IMR-90 (cell line): ENCODE measurements at regions not wholly inside any gene's neighbourhood (a gene's known extent, or its start where the extent isn't known, plus 50 kb on each side); places are given as distances from the start of the nearest gene placed in this dataset.

Source experiments
- ATAC-seq: fragments of 200-7000 bp; cut with Tn5 transposase; 2 replicates; pipeline ENCODE4 v1.9.1; 2020; ENCODE audit warnings: low read depth, mild to moderate bottlenecking, moderate library complexity
- BruUV-seq: library from RNA; stranded (reverse); fragments of 400-500 nt; replicated peaks from 2 replicates; lab custom pipeline; 2021; lab: Mats Ljungman, UMichigan
- CTCF ChIA-PET: fragments of 300-600 bp; formaldehyde crosslinking; extraction: SDS; loops from one replicate; lab custom pipeline; 2021; ENCODE audit warnings: antibody characterized with exemption; lab: Yijun Ruan, JAX
- POLR2A ChIA-PET: fragments of 300-600 bp; sonication (Branson Sonifier 250); formaldehyde crosslinking; loops from one replicate; lab custom pipeline; 2022; ENCODE audit warnings: antibody characterized with exemption; ENCODE audit not compliant: unreplicated experiment; lab: Charles Lee
- DNase-seq: peaks from one replicate; pipeline ENCODE4 v3.0.0; 2013
- H2AFZ ChIP-seq: replicated peaks from 2 replicates; pipeline ENCODE3; 2013; ENCODE audit warnings: low read length, mild to moderate bottlenecking; ENCODE audit not compliant: poor library complexity
- H2AK5ac ChIP-seq: 2 replicates; pipeline ENCODE4 v1.6.1; 2013; ENCODE audit warnings: low read depth, low read length, inconsistent platforms
- H2AK9ac ChIP-seq: replicated peaks from 2 replicates; pipeline ENCODE3; 2013; ENCODE audit warnings: mild to moderate bottlenecking, low read depth, low read length, moderate library complexity; ENCODE audit not compliant: poor library complexity
- H2BK120ac ChIP-seq: 2 replicates; pipeline ENCODE4 v1.6.1; 2013; ENCODE audit warnings: low read depth, low read length, inconsistent platforms
- H2BK15ac ChIP-seq: 3 replicates; pipeline ENCODE4 v1.6.1; 2013; ENCODE audit warnings: low read depth, low read length, inconsistent platforms
- H2BK20ac ChIP-seq: 2 replicates; pipeline ENCODE4 v1.6.1; 2013; ENCODE audit warnings: low read depth, mild to moderate bottlenecking, inconsistent platforms, low read length, moderate library complexity
- H2BK5ac ChIP-seq: 2 replicates; pipeline ENCODE4 v1.6.1; 2013; ENCODE audit warnings: mild to moderate bottlenecking, low read depth, low read length, inconsistent platforms; ENCODE audit not compliant: poor library complexity, severe bottlenecking
- H3K14ac ChIP-seq: replicated peaks from 2 replicates; pipeline ENCODE4 v1.6.1; 2013; ENCODE audit warnings: low read depth, low read length, inconsistent platforms
- H3K18ac ChIP-seq: 2 replicates; pipeline ENCODE4 v1.6.1; 2013; ENCODE audit warnings: low read depth, low read length, control low read depth
- H3K23ac ChIP-seq: 2 replicates; pipeline ENCODE4 v1.6.1; 2013; ENCODE audit warnings: low read depth, low read length, inconsistent platforms
- H3K27ac ChIP-seq: 2 replicates; pipeline ENCODE4 v1.5.1; 2013; ENCODE audit warnings: mild to moderate bottlenecking, control low read depth, low read length; ENCODE audit not compliant: insufficient read depth
- H3K27me3 ChIP-seq: 2 replicates; pipeline ENCODE4 v1.6.1; 2013; ENCODE audit warnings: low read length; ENCODE audit not compliant: control insufficient read depth, insufficient read depth
- H3K36me3 ChIP-seq: 2 replicates; pipeline ENCODE4 v1.6.1; 2013; ENCODE audit warnings: low read length, mixed read lengths; ENCODE audit not compliant: control insufficient read depth, insufficient read depth
- H3K4ac ChIP-seq: 2 replicates; pipeline ENCODE4 v1.6.1; 2013; ENCODE audit warnings: low read depth, low read length, inconsistent platforms
- H3K4me1 ChIP-seq: 2 replicates; pipeline ENCODE4 v1.6.1; 2013; ENCODE audit warnings: low read length, mixed read lengths; ENCODE audit not compliant: control insufficient read depth, insufficient read depth
- H3K4me2 ChIP-seq: 2 replicates; pipeline ENCODE4 v1.6.1; 2013; ENCODE audit warnings: low read depth, mild to moderate bottlenecking, control low read depth, low read length, moderate library complexity
- H3K4me3 ChIP-seq: 2 replicates; pipeline ENCODE4 v1.5.1; 2013; ENCODE audit warnings: low read depth, mild to moderate bottlenecking, control low read depth, low read length, moderate library complexity; ENCODE audit not compliant: insufficient read depth
- H3K56ac ChIP-seq: 2 replicates; pipeline ENCODE4 v1.6.1; 2013; ENCODE audit warnings: low read length, inconsistent platforms; ENCODE audit not compliant: insufficient read depth; ENCODE audit errors: extremely low read depth
- H3K79me1 ChIP-seq, 2 experiments: 2 replicates each; pipeline ENCODE4 v1.6.1; 2013; ENCODE audit warnings: low read length in 2 of 2, inconsistent platforms in 1 of 2, low read depth in 1 of 2
- H3K9ac ChIP-seq: 2 replicates; pipeline ENCODE4 v1.6.1; 2013; ENCODE audit warnings: low read depth, low read length, control low read depth
- H3K9me1 ChIP-seq: 2 replicates; pipeline ENCODE4 v1.6.1; 2013; ENCODE audit warnings: low read length, inconsistent platforms; ENCODE audit not compliant: insufficient read depth
- H3K9me3 ChIP-seq: 2 replicates; pipeline ENCODE4 v1.6.1; 2013; ENCODE audit warnings: low read length; ENCODE audit not compliant: control insufficient read depth, insufficient read depth
- H4K20me1 ChIP-seq: 2 replicates; pipeline ENCODE4 v1.6.1; 2013; ENCODE audit warnings: low read length, inconsistent platforms; ENCODE audit not compliant: insufficient read depth
- H4K5ac ChIP-seq: 2 replicates; pipeline ENCODE4 v1.6.1; 2013; ENCODE audit warnings: mild to moderate bottlenecking, low read depth, low read length, control low read depth
- H4K8ac ChIP-seq, 2 experiments: 2 replicates each; pipeline ENCODE4 v1.6.1; 2013; ENCODE audit warnings: low read depth in 2 of 2, low read length in 2 of 2, control low read depth in 1 of 2, inconsistent platforms in 1 of 2
- H4K91ac ChIP-seq: 2 replicates; pipeline ENCODE4 v1.6.1; 2013; ENCODE audit warnings: low read depth, low read length, inconsistent platforms; ENCODE audit not compliant: insufficient read depth
- BHLHE40 ChIP-seq: fragments of 150-350 bp; IDR thresholded peaks from 2 replicates; pipeline ENCODE4 v1.6.1; 2016; ENCODE audit warnings: mild to moderate bottlenecking, low read depth, low read length
- CEBPB ChIP-seq: IDR thresholded peaks from 2 replicates; pipeline ENCODE4 v1.6.1; 2012; ENCODE audit warnings: low read depth, low read length, improper control_type of control experiment
- CHD1 ChIP-seq: IDR thresholded peaks from 2 replicates; pipeline ENCODE4 v1.6.1; 2012; ENCODE audit warnings: low read depth, low read length, improper control_type of control experiment
- ELK1 ChIP-seq: fragments of 150-350 bp; IDR thresholded peaks from 2 replicates; pipeline ENCODE4 v1.6.1; 2016; ENCODE audit warnings: low read depth, mild to moderate bottlenecking, low read length, moderate library complexity, borderline replicate concordance
- FOS ChIP-seq: fragments of 150-350 bp; IDR thresholded peaks from 2 replicates; pipeline ENCODE4 v1.6.1; 2016; ENCODE audit warnings: low read depth, low read length
- MAFK ChIP-seq: IDR thresholded peaks from 2 replicates; pipeline ENCODE4 v1.6.1; 2012; ENCODE audit warnings: low read depth, low read length, improper control_type of control experiment
- MAZ ChIP-seq: IDR thresholded peaks from 2 replicates; pipeline ENCODE4 v1.6.1; 2012; ENCODE audit warnings: low read depth, mild to moderate bottlenecking, low read length, improper control_type of control experiment, moderate library complexity, borderline replicate concordance
- MXI1 ChIP-seq: IDR thresholded peaks from 2 replicates; pipeline ENCODE4 v1.6.1; 2012; ENCODE audit warnings: low read depth, mild to moderate bottlenecking, low read length, moderate library complexity, borderline replicate concordance
- NFE2L2 ChIP-seq: fragments of 150-350 bp; IDR thresholded peaks from 2 replicates; pipeline ENCODE4 v1.6.1; 2016; ENCODE audit warnings: low read depth, mild to moderate bottlenecking, low read length
- POLR2A ChIP-seq: IDR thresholded peaks from 2 replicates; pipeline ENCODE4 v1.6.1; 2012; ENCODE audit warnings: mild to moderate bottlenecking, low read depth, low read length
- RAD21 ChIP-seq: IDR thresholded peaks from 2 replicates; pipeline ENCODE4 v1.6.1; 2012; ENCODE audit warnings: low read length, improper control_type of control experiment
- RCOR1 ChIP-seq: IDR thresholded peaks from 2 replicates; pipeline ENCODE4 v1.6.1; 2012; ENCODE audit warnings: mild to moderate bottlenecking, low read length, improper control_type of control experiment; ENCODE audit not compliant: insufficient replicate concordance
- RFX5 ChIP-seq: IDR thresholded peaks from 2 replicates; pipeline ENCODE4 v1.8.0; 2012; ENCODE audit warnings: low read depth, mild to moderate bottlenecking, low read length, moderate library complexity
- SMC3 ChIP-seq: fragments of 150-350 bp; IDR thresholded peaks from 2 replicates; pipeline ENCODE4 v1.6.1; 2016; ENCODE audit warnings: low read depth, mild to moderate bottlenecking, antibody characterized with exemption, low read length, moderate library complexity
- USF2 ChIP-seq: fragments of 150-350 bp; IDR thresholded peaks from 2 replicates; pipeline ENCODE4 v1.6.1; 2017; ENCODE audit warnings: mild to moderate bottlenecking, antibody characterized with exemption, low read length, low read depth
- WGBS, 2 experiments: methylation state at CpG; one replicate each; pipeline versions ENCODE4 v1.1.5 to v1.1.7; 2013; ENCODE audit warnings: missing lambda C conversion rate in 2 of 2; ENCODE audit not compliant: insufficient read length in 1 of 2; ENCODE audit errors: extremely low coverage in 2 of 2; 5-methylcytosine and 5-hydroxymethylcytosine counted together
- dilution Hi-C: fragments of 300-500 bp; cut with HindIII; formaldehyde crosslinking; loops from one replicate; pipeline ENCODE4 v1.14.3; 2018; ENCODE audit warnings: low sequenced_read_pairs; ENCODE audit not compliant: unreplicated experiment
- in situ Hi-C: fragments of 300-500 bp; cut with MboI; formaldehyde crosslinking; loops from 3 replicates; pipeline ENCODE4 v1.14.3; 2019; ENCODE audit warnings: low sequenced_read_pairs, inconsistent platforms, mixed read lengths
- intact Hi-C: fragments of 100-400 bp; cut with micrococcal nuclease; formaldehyde crosslinking; loops from 2 replicates; pipeline ENCODE4 v1.10.0; 2022
- TF ChIP-seq, protein P1 (sequence below): conservative IDR thresholded peaks from 2 replicates; pipeline ENCODE4 v1.5.1; 2012; ENCODE audit warnings: mild to moderate bottlenecking, low read depth, low read length, improper control_type of control experiment

GRCh38 chr1:228867951-228868730 lies 132.9 kb downstream of the RHOU start:
- H3K27me3 ChIP-seq: peaks cover 12% of the 10 kb centered on the region
- no peak overlapping the region for H2BK15ac ChIP-seq
- BruUV-seq: no TSS peak
- no peak overlapping the region for H3K27ac ChIP-seq
- H3K23ac ChIP-seq: no peak overlapping the region
- no peak overlapping the region for H2BK120ac ChIP-seq
- H4K5ac ChIP-seq: no peak overlapping the region
- in situ Hi-C loops: no loop called here
- no peak overlapping the region for H3K56ac ChIP-seq
- dilution Hi-C loops: no loop called here
- H3K9me1 ChIP-seq: no peaks in the 10 kb centered on the region
- WGBS, 2 experiments: 100% methylated on average over 1 of the region's 12 CpGs; no CpG with 5 or more reads in 1 of the 2 experiments
- intact Hi-C loops: no loop called here
- H4K8ac ChIP-seq: no peak overlapping the region
- no peak overlapping the region for H2BK5ac ChIP-seq
- no peaks in the 10 kb centered on the region for H3K79me1 ChIP-seq
- H3K4ac ChIP-seq: no peak overlapping the region
- no peak overlapping the region for H3K9ac ChIP-seq
- ATAC-seq (no peak), DNase-seq (no peak)
- no peak overlapping the region for H2BK20ac ChIP-seq
- TF ChIP-seq USF2: no peak
- no peak for TF ChIP-seq MAFK
- no peak for TF ChIP-seq MAZ
- TF ChIP-seq, protein P1, sequence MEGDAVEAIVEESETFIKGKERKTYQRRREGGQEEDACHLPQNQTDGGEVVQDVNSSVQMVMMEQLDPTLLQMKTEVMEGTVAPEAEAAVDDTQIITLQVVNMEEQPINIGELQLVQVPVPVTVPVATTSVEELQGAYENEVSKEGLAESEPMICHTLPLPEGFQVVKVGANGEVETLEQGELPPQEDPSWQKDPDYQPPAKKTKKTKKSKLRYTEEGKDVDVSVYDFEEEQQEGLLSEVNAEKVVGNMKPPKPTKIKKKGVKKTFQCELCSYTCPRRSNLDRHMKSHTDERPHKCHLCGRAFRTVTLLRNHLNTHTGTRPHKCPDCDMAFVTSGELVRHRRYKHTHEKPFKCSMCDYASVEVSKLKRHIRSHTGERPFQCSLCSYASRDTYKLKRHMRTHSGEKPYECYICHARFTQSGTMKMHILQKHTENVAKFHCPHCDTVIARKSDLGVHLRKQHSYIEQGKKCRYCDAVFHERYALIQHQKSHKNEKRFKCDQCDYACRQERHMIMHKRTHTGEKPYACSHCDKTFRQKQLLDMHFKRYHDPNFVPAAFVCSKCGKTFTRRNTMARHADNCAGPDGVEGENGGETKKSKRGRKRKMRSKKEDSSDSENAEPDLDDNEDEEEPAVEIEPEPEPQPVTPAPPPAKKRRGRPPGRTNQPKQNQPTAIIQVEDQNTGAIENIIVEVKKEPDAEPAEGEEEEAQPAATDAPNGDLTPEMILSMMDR: no peak
- no peak for TF ChIP-seq RAD21
- no peak for TF ChIP-seq CHD1
- no peak for TF ChIP-seq FOS
- TF ChIP-seq CEBPB: no peak
- TF ChIP-seq SMC3: no peak
- TF ChIP-seq BHLHE40: no peak
- TF ChIP-seq NFE2L2: no peak
- TF ChIP-seq MXI1: no peak
- TF ChIP-seq ELK1: no peak
- TF ChIP-seq RCOR1: no peak
- no peak for TF ChIP-seq RFX5
- no peak for TF ChIP-seq POLR2A
- POLR2A ChIA-PET: no interaction called here
- no peak overlapping the region for H3K4me3 ChIP-seq
- no peak overlapping the region for H2AFZ ChIP-seq
- H2AK9ac ChIP-seq: no peak overlapping the region
- no peaks in the 10 kb centered on the region for H3K36me3 ChIP-seq
- CTCF ChIA-PET: interaction anchor here (1.2 kb wide), 1 partner anchor 14 kb away, joined by 3 read pairs; no protein-coding TSS in a partner anchor
- peaks cover 13% of the 10 kb centered on the region; the same call in 1 of the 2 replicates for H3K4me1 ChIP-seq
- no peak overlapping the region for H2AK5ac ChIP-seq
- no peak overlapping the region for H4K91ac ChIP-seq
- H3K14ac ChIP-seq: no peak overlapping the region
- H3K18ac ChIP-seq: no peak overlapping the region
- H4K20me1 ChIP-seq: no peaks in the 10 kb centered on the region
- no peak overlapping the region for H3K4me2 ChIP-seq
- H3K9me3 ChIP-seq: no peaks in the 10 kb centered on the region
